Fibroblast of villous mesenchyme (primary cell): ENCODE measurements at regions not wholly inside any gene's neighbourhood (a gene's known extent, or its start where the extent isn't known, plus 50 kb on each side); places are given as distances from the start of the nearest gene placed in this dataset.

ENCODE experiments used
- DNase-seq: peaks from one replicate; pipeline ENCODE4 v3.0.0-alpha.2; 2010; ENCODE audit warnings: low read depth
- H3K4me3 ChIP-seq: 2 replicates; pipeline ENCODE4 v1.5.1; 2011; ENCODE audit warnings: low read depth, mild to moderate bottlenecking, low read length
- CTCF ChIP-seq: IDR thresholded peaks from 2 replicates; pipeline ENCODE4 v1.5.1; 2012; ENCODE audit warnings: low read depth, mild to moderate bottlenecking, low read length; ENCODE audit not compliant: insufficient read depth

GRCh38 chr2:167431949-167432348 lies 543.7 kb downstream of the XIRP2 start:
- no peak for DNase-seq
- H3K4me3 ChIP-seq, result no peak overlapping the region
- no peak for TF ChIP-seq CTCF

GRCh38 chr2:167430447-167430846 lies 542.2 kb downstream of the XIRP2 start:
- TF ChIP-seq CTCF, result no peak
- no peak overlapping the region for H3K4me3 ChIP-seq
- no peak for DNase-seq

GRCh38 chr2:167424803-167425755 lies 536.8 kb downstream of the XIRP2 start:
- no peak overlapping the region for H3K4me3 ChIP-seq
- no peak for TF ChIP-seq CTCF

GRCh38 chr2:167424221-167424620 lies 535.9 kb downstream of the XIRP2 start:
- no peak overlapping the region for H3K4me3 ChIP-seq
- TF ChIP-seq CTCF, result no peak
- DNase-seq, result no peak

More at GRCh38 chr2:167424803-167425755, 536.8 kb downstream of the XIRP2 start:
- DNase-seq, result no peak

GRCh38 chr2:167423731-167424130 lies 535.5 kb downstream of the XIRP2 start:
- no peak for TF ChIP-seq CTCF
- H3K4me3 ChIP-seq, result no peak overlapping the region
- DNase-seq, result no peak

- no peak for TF ChIP-seq CTCF
These were observed 531.9 kb downstream of the XIRP2 start for GRCh38 chr2:167420211-167420610.

GRCh38 chr2:167415068-167415467 lies 526.8 kb downstream of the XIRP2 start:
- no peak overlapping the region for H3K4me3 ChIP-seq
- no peak for DNase-seq
- TF ChIP-seq CTCF, result no peak

More at GRCh38 chr2:167420211-167420610, 531.9 kb downstream of the XIRP2 start:
- H3K4me3 ChIP-seq, result no peak overlapping the region
- DNase-seq, result peak; percentile 2
